ENCODE measurements at regions not wholly inside any gene's neighbourhood (a gene's known extent, or its start where the extent isn't known, plus 50 kb on each side); places are given as distances from the start of the nearest gene placed in this dataset.

DNA sequence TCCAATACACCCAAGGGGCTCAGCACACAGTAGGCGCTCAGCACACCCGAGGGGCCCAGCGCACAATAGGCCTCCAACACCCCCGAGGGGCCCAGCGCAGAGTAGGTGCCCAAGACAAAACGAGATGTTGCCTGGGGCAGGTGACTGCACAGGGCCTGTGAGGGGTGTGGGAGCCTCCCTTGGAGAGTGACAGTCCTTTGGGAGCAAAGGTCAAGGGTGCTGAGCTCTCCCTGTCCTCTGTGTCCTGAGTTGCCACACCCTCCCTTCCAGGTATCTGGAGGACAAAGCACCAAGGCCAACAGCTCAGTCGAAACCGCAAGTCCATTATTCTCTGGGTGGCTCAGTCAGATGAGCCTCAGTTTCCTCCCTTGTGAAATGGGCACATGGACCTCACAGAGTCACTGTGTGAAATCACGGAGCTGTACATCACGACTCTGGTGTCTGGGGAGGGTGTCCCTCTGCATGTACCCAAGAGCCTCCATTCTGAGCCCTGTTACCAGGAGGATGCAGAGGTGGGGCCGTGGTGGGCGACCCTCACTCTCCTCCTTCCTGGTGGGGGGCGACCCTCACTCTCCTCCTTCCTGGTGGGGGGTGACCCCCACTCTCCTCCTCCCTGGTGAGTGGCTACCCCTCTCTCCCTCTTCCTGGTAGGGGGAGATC lies 81.3 kb downstream of the FOXL3 start:
- DNase-seq (ENCODE audit: low read depth), result no peak

- no peak for DNase-seq (ENCODE audit: low read depth)
Measured at GRCh38 chr7:371779-372545, 82.0 kb downstream of the FOXL3 start.

DNA sequence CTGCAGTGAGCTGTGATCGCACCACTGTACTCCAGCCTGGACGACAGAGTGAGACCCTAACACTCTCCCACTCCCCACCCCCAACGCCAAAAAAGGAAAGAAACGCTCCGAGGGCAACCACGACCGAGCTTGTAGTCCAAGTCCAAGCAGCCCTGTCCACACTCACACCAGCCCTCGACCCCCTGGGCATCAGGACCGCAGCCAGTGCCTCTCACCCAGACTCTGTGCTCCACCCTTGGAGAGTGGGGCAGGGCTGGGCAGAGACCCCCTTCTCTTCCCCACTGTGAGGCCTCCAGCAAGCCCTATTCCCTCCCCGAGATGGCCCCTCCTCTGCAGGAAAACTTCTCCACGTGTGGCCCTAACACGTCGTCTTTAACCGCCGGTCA lies 82.6 kb downstream of the FOXL3 start:
- DNase-seq (ENCODE audit: low read depth), result no peak

DNA sequence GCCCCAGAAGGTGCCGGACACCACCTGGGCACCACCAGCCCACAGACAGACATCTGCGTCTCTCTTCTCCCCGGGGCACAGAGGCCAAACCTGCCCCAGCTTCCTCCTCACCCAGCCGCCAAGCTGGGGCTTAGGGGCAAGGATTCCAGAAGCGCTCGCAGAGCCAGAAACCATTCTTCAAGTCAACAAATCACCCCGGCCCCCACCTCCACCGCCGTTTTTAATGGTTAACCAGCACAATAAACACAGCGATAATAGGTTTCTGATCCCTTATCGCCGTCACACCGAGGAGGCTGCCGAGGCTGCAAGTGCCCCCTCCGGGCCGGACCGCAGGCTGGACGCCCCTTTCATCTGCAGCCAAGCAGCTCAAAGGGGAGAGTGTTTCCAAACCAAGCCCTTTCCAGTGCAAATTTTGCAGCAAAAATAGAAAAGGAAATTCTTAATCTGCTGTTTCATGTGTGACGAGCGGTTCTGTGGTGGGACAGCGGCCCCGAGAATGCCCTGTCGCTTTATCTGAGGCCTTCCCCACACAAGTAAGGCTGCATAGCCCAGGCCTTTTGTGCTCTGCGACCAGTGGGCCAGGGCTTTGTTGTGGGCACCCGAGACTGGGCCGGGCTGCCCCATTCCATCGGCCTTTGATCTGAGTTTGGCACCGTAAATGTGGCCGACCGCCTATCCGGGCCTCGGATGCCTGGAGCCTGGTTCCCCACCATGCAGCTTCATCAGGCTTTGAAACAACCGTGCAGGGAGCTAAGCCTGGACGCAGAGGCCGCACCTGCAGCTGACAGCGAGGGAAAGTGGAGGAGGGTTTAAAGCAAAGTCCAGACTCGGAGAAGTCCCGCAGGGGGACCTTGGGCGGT lies 83.2 kb downstream of the FOXL3 start:
- no peak for DNase-seq (ENCODE audit: low read depth)

GRCh38 chr7:373818-374705 lies 84.1 kb downstream of the FOXL3 start:
- no peak for DNase-seq (ENCODE audit: low read depth)

DNA sequence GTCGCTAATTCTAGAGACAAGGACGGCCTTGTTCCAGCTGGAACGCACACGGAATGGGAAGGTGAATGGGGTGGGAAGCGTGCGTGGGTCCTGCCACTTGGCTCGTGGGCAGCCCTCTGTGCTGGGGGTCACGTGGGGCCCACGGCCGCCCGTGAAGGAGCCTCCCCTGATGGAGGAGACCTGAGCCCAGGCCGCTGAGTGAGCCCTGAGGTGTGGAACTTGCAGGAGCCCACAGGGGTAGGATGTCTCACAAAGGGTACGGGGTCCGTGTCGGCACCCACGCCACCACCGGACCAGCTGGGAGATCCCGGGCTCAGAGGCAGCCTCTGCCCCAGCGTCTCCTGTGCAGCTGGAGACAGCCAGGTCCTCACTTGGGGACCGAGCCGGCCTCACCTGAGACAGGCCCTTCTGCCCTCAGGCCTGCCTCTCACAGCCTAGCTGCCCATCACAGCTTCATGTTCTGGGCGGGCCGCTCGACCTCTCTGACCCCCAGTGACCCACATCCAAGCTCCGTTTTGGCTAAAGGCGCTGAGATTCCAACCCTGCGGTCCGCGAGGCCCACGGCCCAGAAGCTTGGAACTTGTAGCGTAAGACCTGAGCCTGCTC lies 84.8 kb downstream of the FOXL3 start:
- DNase-seq (ENCODE audit: low read depth), result no peak

DNA sequence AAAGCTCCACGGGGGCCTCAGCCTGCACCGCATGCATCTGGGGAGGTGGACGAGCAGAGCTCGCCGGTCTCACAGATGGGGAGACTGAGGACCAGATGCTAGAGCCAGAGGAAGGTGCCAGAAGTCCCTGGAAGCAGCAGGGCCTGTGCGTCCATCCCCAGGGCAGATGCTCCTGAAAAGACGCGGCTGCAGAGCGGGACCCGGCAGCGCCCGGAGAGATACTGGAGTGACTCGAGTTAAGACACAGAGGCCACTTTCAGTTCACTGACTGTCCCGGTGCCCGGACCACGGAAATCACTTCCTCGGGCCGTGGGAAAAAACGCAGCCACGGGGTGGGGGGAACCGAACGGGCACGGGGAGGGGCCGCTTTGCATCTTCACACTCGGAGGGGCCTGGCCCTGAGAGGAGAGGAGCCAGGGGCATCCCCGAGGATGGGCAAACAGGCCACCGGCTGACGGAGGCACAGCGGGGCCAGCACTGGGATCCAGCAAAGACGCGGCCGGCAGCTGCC lies 85.4 kb downstream of the FOXL3 start:
- DNase-seq (ENCODE audit: low read depth), result no peak

DNA sequence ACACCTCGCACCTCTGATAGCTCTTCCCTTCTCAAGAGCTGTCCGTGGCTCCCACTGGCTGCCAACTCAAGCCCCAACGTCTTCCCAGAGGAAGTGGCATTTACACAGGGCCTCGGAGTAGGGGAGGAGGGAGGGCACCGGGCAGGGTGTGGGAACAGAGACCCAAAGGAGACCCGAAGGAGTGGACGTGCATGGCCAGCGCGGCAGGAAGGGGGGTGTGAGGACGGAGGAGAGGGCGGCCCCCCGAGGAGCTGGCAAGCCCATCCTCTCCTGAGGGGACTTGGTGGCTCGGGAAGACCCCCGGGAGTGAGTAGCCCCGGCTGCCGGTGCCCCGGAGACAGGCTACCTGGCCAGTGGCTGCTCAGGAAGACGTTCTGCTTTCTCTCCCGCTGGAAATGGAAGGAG lies 85.9 kb downstream of the FOXL3 start:
- no peak for DNase-seq (ENCODE audit: low read depth)

- DNase-seq (ENCODE audit: low read depth), result no peak
Measured at GRCh38 chr7:376306-377079, 86.5 kb downstream of the FOXL3 start.

GRCh38 chr7:377080-378040 lies 87.4 kb downstream of the FOXL3 start:
- DNase-seq (ENCODE audit: low read depth), result no peak

DNA sequence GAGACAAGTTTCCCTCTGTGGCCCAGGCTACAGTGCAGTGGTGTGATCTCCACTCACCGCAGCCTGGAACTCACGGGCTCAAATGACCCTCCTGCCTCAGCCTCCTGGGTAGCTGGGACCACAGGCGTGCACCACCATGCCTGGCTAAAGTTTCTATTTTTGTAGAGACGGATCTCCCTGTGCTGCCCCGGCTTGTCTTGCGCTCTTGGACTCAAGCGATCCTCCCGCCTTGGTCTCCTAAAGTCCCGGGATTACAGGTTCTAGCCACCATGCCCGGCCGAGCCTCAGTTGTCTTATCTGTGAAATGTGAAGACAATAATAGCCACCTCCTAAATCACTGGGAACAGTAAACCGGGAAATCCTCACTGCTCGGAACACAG lies 88.1 kb downstream of the FOXL3 start:
- DNase-seq (ENCODE audit: low read depth), result no peak

GRCh38 chr7:378551-379455 lies 88.8 kb downstream of the FOXL3 start:
- DNase-seq (ENCODE audit: low read depth), result no peak

DNA sequence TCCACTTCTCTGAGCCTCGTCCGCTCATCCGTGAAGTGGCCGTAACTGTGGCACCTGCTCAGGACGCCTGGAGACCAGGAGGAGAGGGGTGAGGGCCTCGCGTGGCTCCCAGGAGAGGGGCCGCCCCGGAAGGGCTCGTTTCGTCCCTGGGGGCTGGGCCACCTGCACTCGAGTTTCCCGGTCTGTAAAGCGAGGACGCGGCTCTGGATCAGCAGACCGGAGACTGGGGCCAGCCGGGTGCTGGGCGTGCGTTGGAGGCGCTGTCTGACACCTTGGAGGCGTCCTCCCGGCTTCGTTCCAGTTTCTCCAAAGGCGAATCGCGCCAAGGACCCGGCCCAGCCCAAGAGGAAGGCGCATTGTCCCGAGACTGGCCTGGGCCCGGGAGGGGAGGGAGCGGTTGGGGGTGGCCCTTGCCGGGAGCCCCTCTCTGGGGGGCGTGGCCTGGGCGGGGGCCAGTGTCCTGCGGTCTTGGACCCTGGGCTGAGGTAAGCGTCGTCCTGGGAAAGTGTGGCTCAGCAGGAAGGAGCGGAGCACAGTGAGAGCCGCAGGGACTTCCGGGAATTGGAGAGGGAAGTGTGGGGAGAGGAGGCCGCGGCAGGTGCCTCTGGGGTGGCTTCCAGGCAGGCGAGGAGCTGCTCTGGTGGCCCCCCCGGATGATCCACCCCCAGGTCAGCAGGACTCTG lies 89.6 kb downstream of the FOXL3 start:
- DNase-seq (ENCODE audit: low read depth), result no peak

GRCh38 chr7:380139-380485 lies 90.1 kb downstream of the FOXL3 start:
- DNase-seq (ENCODE audit: low read depth), result no peak

GRCh38 chr7:380711-381210 lies 90.8 kb downstream of the FOXL3 start:
- no peak for DNase-seq (ENCODE audit: low read depth)

DNA sequence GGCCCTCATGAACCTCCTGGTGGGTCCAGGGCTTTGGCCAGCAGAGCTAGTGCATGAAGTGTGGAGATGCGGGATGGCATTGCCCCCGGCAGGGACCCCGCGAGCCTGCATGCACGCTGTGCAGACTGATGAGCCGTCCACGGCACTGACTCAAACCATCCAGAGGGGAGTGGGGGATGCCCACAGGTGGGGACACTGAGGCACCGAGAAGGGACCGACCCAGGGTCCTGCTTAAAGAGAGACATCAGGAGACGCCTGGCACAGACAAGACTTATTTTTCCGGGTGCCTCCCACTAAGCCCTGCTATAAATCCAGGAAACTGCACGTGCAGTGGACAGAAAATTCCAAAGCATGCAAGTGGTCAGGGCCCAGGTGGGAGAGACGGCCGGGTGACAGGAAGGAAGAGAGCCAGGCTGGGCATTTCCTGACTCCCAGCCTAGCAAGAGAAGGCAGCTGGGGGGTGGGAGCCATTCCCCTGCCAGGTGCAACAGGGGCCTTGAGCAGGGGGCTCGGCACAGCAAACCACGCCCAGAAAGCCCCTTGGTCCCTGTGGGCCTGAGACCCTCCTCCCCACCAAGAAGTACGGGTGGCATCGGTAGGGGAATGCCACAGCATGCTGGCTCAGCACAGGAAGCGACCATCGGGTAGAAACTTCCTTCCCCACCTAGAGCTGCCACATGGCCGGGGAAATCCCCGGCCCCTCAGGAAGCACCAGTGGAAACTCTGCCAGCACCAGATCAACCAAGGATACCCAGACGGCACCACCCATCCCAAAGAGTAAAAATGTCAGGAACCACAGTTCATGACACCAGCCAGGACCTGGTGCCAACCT lies 91.5 kb downstream of the FOXL3 start:
- DNase-seq (ENCODE audit: low read depth), result peak; percentile 16

- no peak for DNase-seq (ENCODE audit: low read depth)
Measured at GRCh38 chr7:382043-382400, 92.1 kb downstream of the FOXL3 start.
